ENCODE measurements at regions not wholly inside any gene's neighbourhood (a gene's known extent, or its start where the extent isn't known, plus 50 kb on each side); places are given as distances from the start of the nearest gene placed in this dataset.
A peak's percentile ranks its signal among the peaks of the same experiment; 100 is the strongest.
"Not testable (repeated sequence)": the region's sequence is repeated elsewhere in the genome, so short reads cannot be mapped to it uniquely, and the experiment has no call there.

GRCh38 chr17:68780596-68780995, 174.6 kb downstream of the ABCA8 start:
- DNase-seq = no peak

GRCh38 chr17:68778726-68779125, 176.5 kb downstream of the ABCA8 start:
- no peak for DNase-seq

- DNase-seq = no peak
Observed at GRCh38 chr17:68777856-68778694, 176.9 kb upstream of the FAM20A start.

- peak in 9 of 14 donors; percentile 6 to 67 (median 41) for DNase-seq
Observed at GRCh38 chr17:68777243-68777855, 176.2 kb upstream of the FAM20A start.

- DNase-seq = no peak
Observed at GRCh38 chr17:68776451-68776850, 175.3 kb upstream of the FAM20A start.

- no peak for DNase-seq
Observed at GRCh38 chr17:68775969-68776368, 174.8 kb upstream of the FAM20A start.

GRCh38 chr17:68775318-68775717, 174.2 kb upstream of the FAM20A start:
- DNase-seq = no peak

GRCh38 chr17:68771867-68772515, 170.8 kb upstream of the FAM20A start:
- DNase-seq = peak in 3 of 14 donors; percentile 4 to 29 (median 12)

GRCh38 chr17:68768804-68769203, 167.6 kb upstream of the FAM20A start:
- DNase-seq = no peak

GRCh38 chr17:68766640-68767039, 165.5 kb upstream of the FAM20A start:
- DNase-seq = no peak

- DNase-seq = no peak
Observed at GRCh38 chr17:68763562-68763961, 162.4 kb upstream of the FAM20A start.

- DNase-seq = no peak
Observed at GRCh38 chr17:68762911-68763310, 161.7 kb upstream of the FAM20A start.

- no peak for DNase-seq
Observed at GRCh38 chr17:68760141-68760475, 158.9 kb upstream of the FAM20A start.

GRCh38 chr17:68759343-68760140, 158.4 kb upstream of the FAM20A start:
- peak in 12 of 14 donors; percentile 7 to 78 (median 53) for DNase-seq

- DNase-seq = no peak
Observed at GRCh38 chr17:68759002-68759342, 157.8 kb upstream of the FAM20A start.

GRCh38 chr17:68757866-68758757, 156.9 kb upstream of the FAM20A start:
- not testable (repeated sequence) for DNase-seq

- DNase-seq = no peak
Observed at GRCh38 chr17:68753985-68754769, 153.0 kb upstream of the FAM20A start.

GRCh38 chr17:68750208-68750562, 149.0 kb upstream of the FAM20A start:
- no peak for DNase-seq

- no peak for DNase-seq
Observed at GRCh38 chr17:68749349-68750207, 148.4 kb upstream of the FAM20A start.

- DNase-seq = no peak
Observed at GRCh38 chr17:68748381-68748780, 147.2 kb upstream of the FAM20A start.
